Non-pigmented ciliary epithelial cell (primary cell): ENCODE measurements at regions not wholly inside any gene's neighbourhood (a gene's known extent, or its start where the extent isn't known, plus 50 kb on each side); places are given as distances from the start of the nearest gene placed in this dataset.

Experiments
- DNase-seq: peaks from one replicate; pipeline ENCODE4 v3.0.0-alpha.2; 2010; ENCODE audit warnings: low read depth

DNA sequence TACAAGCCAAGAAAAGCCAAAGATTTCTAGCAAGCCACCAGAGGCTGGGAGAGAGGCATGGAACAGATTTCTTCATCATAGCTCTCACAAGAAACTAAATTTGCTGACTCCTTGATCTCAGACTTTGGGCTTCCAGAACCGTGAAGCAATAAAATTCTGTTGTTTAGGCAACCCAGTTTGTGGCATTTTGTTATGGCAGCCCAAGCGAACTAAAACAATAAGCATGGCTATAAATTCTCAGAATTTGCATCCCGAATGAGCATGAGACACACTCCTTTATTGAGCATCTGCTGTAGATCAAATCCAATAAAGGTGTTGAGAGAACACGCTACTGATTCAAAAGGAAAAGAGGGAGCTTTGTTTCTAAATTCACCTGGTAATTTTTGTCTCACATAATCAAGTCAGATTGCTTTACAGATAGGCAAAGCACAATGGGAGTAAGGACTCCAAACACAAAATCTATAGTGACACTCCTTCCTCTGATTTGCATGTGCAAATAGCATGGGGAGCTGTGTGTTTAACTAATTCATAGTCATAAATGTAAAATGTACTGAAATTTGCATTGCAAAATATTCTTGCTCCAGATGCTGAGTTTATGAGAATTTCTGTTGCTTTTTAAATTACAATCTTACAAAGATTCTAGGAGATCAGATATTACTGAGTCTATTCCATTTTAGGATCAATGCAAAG is 308.7 kb downstream of the MED10 start:
- no peak for DNase-seq

GRCh38 chr5:6066016-6066415 is 312.3 kb downstream of the MED10 start:
- no peak for DNase-seq

DNA sequence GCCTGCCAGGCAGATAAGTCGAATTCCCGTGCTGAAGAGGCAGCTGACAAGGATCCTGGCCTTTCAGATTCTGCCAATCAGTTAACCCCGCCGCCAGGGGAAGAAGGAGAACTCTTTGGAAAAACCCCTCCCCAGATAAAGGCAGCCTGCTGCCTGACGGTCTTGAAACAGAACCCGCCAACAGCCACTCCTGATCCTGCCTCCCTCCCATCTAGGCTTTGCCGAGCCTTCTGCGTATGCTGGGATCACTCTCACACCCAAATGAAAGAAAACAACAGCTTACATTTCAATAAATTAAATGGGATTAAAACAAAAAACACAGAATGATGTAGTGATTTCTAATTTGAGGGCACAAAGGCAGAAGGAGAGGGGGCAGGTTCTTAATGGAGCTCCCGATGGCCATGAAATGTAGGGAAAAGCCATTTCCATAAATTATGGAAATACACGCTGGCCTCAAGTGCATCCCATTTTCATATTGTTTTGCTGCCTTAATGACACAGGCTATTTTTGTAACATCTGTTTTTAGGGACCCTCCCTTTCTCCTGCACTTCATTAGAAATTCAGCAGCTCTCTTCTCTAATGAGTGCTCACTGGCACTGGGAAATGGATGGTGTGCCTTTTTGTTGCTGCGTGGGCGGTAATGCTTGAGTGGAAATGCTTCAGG is 319.1 kb downstream of the MED10 start:
- DNase-seq, result no peak

DNA sequence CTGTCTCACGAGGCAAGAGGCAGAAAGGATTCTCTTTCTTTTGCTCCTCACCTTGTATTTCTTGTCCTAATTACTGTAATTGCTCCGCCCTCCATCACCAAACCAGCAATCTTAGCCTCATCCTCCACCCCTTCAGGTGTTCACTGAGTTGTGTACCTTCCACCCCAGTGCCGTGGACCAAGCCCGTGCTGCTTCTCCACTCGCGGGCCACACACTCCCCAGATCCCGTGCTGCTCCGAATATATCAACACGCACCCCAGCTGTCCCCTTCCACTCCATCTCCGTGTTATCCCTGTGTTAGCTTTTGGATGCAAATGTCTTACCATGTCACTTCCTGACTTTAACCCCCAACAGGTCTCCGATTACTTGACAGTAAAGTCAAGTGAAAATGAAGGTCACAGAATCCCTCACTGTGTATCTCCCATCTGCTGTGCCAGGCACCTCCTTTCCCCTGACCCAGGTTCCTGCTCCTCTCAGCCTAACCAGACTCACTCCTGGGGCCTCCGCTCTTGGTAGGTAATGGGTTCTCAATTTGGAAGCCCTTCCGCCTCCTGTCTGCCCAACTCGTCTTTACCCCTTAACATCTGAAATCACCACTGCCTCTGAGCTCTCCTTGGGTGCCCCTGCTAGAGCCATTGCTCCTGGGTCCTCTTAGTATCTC is 320.2 kb downstream of the MED10 start:
- DNase-seq, result no peak

- DNase-seq, result no peak
These were observed 322.1 kb downstream of the MED10 start for GRCh38 chr5:6056280-6056679.

GRCh38 chr5:6049662-6050061 is 328.7 kb downstream of the MED10 start:
- DNase-seq, result no peak

DNA sequence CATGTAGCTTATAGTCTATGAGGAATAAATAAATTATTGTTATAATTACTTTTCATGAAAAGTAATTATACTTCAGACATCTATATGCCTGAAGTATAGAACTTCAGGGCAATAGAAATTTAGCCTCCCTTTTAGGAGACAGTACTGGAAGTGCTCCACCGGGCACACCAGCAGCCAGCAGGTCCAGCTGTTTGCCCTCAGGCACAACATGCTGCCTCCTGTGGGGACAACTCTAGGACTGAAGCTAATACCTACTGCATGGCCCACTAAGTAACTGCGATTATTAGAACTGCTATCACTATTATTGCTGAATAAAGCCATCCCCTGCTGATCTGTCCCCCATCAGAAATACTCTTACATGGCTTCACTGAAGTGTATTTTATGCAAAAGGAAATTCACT is 329.6 kb downstream of the MED10 start:
- DNase-seq, result no peak

- no peak for DNase-seq
These were observed 331.9 kb downstream of the MED10 start for GRCh38 chr5:6046296-6046967.

DNA sequence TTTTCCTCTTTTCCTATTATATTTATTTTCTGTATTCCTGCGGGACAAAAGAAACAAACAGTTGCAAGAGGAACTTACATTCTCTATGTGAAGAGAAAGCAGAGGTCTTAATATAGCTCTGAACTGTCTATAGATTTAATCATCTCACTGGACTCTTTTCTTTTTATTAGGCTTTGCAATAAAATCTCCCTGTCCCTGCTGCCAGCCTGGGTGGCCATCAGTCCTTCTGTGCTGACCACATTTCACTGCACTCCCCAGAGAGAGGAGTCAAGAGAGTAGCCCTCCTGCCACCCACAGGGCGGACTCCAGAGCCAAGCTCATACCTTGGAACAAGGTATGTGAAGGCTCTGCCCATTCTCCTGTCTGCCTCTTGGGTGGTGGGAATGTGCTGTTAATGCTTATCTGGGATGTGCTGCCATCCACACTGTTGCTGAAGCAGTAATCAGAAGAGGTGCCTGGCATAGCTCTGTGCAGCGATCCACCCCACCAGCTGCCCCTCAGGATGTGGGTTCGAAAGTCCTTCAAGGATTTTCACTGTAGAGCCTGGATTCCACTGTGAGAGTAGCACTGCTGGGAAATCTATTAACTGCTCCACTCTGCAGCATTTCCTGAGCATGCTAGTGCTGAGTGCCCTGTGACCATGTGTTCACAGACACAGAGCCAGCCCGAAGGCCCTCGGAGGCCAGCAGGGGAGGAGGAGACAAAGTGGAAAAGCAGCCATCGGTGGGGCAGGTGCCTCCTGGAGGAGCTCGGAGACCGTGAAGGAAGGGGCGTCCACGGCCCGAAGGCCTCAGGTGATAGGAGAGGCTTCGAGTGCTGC is 334.6 kb downstream of the MED10 start:
- no peak for DNase-seq

GRCh38 chr5:6041977-6042550 is 336.3 kb downstream of the MED10 start:
- no peak for DNase-seq

GRCh38 chr5:6039111-6039510 is 339.2 kb downstream of the MED10 start:
- DNase-seq, result no peak

DNA sequence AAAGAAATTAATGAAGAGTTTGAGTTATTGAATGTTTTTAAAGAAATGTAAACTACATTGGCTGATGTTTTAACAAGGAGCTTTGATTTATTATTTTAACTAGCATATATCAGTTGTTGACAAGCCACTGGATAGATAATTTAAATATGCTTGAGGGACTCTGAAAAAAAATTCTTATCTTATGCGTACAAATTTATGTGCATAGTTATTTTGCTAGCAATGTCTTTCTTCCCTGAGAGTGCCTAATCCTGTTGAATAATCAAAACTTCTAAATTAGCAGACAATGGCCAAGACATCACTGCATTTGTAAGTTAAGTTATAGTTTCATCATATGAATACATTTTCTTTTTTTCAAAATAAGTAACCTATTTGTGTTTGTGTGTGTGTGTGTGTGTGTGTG is 342.3 kb downstream of the MED10 start:
- no peak for DNase-seq

DNA sequence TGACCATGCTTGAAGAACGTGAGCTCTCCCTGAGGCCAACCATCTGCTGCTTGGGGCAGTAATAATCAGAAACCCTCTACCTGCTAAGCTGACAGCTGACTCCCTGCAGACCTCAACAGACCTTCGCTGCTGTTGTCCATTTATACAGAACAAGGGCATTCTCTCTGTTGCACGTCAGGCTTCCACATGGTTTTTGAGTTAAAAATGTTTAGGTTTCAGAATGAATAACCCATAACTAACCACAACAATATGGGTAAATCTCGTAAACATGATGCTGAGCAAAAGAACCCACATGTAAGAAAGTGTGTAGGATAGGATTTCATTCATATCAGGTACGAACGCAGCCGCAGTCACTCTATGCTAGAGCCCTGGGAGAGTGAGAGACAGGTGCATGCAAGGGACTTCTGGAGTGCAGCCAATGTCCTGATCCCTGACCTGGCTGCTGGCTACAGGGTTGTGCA is 348.5 kb downstream of the MED10 start:
- no peak for DNase-seq

DNA sequence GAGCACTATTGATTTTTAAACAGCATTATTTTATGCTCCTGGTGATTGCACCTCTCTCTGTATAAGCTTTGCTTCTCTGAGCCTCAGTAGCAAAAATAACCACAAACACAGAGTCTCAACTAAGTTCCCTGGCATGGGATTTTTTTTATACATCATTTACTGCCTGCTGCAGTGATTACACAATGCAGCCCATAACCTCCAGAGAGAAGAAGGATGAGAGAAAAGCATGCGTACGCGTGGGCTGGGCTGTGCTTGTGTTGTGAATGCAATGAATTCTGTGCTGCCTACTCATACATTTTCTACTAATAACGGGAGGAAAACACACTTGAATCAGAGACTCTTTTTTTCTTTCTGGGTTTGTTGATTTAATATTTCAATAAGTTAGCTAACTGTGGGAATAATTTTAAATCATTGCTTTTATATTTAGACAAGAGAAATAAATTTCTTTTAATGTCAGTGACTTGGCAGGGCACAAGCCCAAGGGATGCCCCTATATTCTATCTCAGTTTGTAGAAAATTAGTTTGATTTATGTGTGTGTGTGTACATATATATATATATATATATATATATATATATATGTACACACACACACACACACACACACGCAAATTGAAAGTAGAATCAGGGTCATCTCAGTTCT is 351.5 kb downstream of the MED10 start:
- no peak for DNase-seq

DNA sequence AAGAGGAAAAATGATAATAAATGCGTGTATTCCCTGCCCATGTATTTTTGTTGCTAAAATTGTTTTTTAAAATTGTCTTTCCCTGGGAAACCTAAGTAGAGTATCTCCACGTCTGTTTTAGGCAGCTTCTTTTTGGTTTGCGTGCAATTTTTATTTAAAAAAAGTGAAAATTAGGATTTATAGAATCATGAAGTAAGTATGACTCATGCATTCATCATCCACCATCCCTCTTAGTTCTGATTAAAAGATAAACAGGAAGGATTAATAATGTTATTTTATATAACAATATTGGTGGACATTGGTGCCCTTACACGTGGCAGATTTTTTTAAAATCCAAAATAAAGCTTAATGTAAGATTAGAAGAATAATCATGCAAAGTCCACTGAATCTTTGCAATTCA is 358.7 kb downstream of the MED10 start:
- DNase-seq, result no peak

DNA sequence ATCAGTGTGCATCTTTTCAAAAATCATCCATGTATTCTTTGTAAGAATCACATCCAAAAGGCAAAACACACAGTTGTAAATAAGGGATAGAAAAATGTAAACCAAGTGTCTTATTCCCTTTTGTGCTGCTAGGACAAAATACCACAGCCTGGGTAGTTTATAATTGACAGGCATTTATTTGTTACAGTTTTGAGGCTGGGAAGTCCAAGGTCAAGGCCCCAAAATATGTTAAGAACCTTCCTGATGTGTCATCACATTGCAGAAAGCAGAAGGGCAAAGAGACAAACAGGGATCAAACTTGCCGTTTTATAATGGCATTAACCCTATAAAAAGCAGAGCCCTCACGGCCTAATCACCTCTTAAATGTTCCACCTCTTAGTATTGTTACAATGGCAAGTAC is 364.8 kb downstream of the MED10 start:
- no peak for DNase-seq

- no peak for DNase-seq
These were observed 367.1 kb downstream of the MED10 start for GRCh38 chr5:6011199-6011598.

DNA sequence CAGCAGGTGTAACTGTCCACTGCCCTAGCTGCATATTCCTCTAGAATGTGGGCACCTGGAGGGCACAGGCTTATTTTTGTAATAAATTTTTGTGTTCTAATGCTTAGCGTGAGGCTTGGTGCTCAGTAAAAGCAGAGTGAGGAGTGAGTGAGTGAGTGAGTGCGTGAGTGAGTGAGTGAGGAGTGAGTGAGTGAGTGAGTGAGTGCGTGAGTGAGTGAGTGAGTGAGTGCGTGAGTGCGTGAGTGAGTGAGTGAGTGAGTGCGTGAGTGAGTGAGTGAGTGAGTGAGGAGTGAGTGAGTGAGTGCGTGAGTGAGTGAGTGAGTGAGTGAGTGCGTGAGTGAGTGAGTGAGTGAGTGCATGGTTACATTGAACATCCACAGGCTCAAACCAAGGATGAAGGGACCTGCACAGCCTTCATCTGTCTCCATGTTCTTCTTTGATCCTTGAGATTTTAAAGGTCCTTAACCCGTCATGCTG is 371.5 kb downstream of the MED10 start:
- DNase-seq, result no peak

DNA sequence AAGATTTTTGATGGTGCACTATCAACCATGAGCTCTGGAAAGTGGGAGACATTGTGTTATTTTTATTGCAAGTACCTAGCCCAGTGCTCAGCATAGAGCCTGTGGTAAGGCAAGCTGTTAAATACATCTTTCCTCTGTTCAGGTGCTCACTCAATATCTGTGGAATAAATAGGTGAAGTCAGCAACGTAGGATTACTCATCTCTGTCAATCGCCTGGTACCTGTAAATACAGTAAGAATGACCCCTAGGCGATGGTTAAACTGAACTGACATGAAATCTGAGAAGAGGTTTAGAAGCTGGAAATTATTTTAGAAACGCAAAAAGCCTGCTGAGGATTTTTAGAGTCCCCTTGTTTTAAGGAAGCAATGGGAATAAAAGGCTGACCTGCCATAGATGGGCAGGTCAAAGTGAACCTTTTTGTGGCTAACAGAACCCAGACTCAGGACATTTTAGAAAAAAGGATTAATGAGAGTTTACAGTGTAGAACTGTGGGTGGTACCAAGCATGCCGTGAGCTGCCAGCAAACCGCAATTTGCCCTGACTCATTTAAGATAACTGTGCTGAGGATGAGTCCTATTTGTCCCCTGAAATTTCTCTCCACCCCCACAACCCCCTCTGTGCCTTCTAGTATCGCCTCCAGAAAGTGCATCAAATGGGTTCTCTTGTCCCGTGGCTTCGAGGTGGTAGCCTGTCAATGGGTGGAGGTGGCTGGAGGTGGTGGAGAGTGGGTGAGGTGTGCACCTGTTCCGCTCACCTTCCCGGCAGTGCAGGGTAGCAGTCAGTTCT is 375.1 kb downstream of the MED10 start:
- no peak for DNase-seq

GRCh38 chr5:6000867-6001266 is 377.5 kb downstream of the MED10 start:
- DNase-seq, result no peak
